ENCODE measurements at regions not wholly inside any gene's neighbourhood (a gene's known extent, or its start where the extent isn't known, plus 50 kb on each side); places are given as distances from the start of the nearest gene placed in this dataset.
A peak's percentile ranks its signal among the peaks of the same experiment; 100 is the strongest.
"Not testable (repeated sequence)": the region's sequence is repeated elsewhere in the genome, so short reads cannot be mapped to it uniquely, and the experiment has no call there.

DNA sequence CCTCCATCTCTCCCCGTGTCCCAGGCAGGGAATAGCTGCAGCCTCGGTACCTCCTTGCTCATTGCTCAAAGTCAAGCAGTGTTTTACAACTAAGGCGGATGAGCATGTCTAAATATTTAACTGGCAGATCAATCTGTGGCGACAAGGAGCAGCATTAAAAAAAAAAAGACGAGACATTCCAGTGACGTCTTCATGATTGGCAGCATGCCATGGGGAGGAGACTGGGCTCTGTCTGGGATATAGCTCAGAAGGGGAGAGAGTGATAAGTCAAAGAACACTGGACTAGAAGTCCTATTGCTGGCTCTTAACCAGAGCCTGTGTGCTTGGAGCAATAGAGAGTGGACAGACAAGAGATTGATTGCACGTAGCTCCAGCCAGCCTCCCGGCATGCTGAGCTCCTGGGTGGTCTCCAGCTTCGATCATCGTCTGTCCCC lies 287.5 kb upstream of the PODXL start:
- no peak for DNase-seq

- DNase-seq = no peak
These were observed 283.7 kb upstream of the PODXL start for GRCh38 chr7:131839967-131840690.

DNA sequence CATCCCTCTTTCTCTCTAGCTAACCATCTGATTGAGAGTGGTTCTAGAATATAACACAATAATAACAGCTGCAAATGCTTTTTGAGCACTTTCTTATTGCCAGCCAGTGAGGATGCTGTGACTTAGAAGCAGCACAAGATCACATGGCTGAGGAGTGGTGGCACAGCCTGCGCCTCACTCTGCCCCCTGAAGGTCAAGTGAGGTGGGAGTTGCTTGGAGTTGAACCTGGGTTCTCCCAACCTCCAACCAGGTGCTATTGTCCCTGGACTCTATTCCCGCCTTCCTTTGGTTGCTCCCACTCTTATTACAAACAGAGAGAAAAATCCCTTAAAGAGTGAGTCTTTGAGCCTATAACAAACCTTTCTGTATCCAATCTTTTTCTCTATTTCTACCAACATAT lies 280.3 kb upstream of the PODXL start:
- DNase-seq = no peak

DNA sequence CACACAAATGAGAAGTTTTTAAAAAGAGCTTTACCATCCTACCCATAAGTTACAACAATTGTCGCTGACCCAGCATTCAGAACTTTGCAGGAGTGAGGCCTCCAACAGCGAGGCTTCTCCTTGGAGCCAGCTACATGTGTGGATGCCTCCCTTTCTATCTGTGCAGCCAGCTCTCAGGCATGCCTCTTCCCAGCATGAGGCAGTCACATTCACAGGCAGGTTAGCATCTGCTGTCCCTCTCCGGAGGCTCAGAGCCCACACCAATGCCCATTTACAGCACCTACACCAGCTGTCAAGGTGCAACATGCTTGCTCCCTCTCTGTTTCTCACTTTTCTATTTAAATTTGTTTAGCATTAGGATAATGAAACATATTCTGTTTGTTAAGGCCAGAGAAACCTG lies 278.7 kb upstream of the PODXL start:
- no peak for DNase-seq

DNA sequence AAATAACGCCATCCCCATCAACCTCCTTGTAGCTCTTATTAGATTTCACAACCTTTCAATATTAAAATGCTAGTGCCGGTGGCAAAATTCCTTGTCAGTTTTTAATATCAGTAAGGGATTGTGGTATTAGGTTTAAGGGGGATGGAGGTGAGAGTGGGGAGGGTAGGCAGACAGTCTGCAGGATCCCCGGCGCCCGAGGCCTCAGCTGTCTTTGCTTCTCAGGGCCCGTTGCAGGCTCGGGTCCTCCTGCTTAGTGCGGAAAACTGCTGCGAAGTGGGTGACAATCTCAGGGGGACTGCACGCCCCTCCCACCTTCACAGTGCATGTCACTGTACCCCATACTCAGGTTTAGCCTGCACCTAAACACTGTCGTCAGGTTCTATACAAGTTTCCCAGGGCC lies 274.3 kb upstream of the PODXL start:
- no peak for DNase-seq

GRCh38 chr7:131829947-131830558 lies 273.6 kb upstream of the PODXL start:
- DNase-seq = no peak

DNA sequence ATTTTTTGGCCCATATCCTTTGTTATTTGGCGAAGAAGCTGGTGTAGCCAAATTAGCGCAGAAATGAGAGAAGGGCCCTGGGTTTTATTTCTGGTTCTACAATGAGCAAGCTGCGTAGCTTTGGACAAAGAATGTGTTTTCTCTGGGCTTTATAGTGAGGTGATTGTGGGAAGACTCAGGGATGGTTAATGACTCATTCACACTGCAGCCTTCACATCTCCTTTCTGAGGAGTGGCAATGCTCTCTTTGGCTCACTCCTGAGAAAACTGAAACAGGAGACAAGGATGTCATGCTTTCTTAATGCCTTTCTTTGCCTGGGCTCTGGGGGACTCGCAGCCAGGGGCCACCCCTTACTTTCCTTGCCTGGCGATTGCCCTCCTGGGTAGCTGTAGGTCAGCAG lies 271.0 kb upstream of the PODXL start:
- no peak for DNase-seq

GRCh38 chr7:131826960-131827359 lies 270.5 kb upstream of the PODXL start:
- DNase-seq = no peak

DNA sequence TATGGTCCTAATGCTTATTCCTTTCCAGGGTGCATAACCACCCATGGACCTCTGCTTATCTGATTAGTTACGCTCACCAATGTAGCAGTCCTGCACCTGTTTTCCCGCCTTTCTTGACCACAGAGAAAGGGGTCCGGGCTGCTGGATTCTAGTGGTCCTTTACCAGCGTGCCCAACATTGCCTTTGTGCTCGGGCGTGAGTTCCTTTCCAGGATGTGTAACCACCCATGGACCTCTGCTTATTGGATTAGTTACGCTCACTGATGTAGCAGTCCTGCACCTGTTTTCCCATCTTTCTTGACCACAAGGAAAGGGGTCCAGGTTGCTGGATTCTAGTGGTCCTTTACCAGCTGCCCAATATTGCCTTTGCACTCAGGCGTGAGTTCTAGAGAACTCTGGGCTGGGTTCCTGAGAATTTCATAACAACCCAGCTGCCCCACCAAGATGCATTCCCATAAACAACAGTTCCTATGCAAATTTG lies 267.6 kb upstream of the PODXL start:
- not testable (repeated sequence) for DNase-seq

GRCh38 chr7:131819891-131820290 lies 263.5 kb upstream of the PODXL start:
- DNase-seq = no peak

- no peak for DNase-seq
These were observed 260.1 kb upstream of the PODXL start for GRCh38 chr7:131816391-131817007.

- DNase-seq = no peak
These were observed 252.3 kb upstream of the PODXL start for GRCh38 chr7:131808736-131809135.

DNA sequence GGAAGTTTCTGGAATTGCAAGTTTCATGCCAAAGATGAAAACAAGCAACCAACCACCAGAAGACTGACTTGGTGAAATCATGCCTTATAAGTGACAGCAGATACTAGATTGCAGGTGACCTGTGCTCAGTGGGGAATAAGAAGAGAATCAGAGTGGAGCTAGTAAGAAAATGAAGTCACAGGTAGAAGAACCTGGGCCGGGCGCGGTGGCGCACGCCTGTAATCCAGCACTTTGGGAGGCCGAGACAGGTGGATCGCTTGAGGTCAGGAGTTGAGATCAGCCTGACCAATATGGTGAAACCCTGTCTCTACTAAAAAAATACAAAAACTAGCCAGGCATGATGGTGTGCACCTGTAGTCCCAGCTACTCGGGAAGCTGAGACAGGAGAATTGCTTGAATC lies 251.7 kb upstream of the PODXL start:
- not testable (repeated sequence) for DNase-seq

- DNase-seq = no peak
These were observed 247.4 kb upstream of the PODXL start for GRCh38 chr7:131803816-131804215.

DNA sequence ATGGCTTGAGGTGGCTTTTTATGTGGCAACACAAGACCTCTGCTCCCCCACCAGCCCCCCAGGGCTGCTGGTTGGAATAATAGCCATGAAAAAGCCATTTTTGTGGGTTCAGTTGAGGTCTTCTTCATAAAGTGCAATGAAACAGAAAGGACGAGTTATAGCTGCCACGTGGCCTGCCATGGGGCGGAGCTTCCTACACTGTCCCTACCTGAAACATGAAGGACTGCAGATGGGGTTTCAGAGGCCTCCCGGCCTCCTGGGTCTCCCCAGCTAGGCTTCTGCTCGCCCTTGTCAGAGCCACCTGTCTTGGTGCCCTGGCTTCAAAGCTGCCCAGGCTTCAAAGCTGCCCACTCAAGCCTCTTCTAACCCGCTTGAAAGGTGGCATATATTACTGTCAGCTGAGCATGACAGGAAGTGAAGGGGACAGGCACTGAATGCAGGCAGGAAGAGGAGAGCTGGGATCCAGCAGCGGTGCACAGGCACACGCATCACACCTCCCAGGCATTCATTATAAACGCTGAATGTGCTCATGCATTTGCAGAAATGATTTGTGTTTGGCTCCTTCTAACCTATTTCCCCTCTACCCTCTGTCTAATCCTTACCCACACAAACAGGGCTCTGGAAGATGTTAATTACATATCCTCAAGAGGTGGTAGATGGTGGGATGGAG lies 245.9 kb upstream of the PODXL start:
- no peak for DNase-seq

- no peak for DNase-seq
These were observed 244.1 kb upstream of the PODXL start for GRCh38 chr7:131800531-131800930.

- no peak for DNase-seq
These were observed 243.6 kb upstream of the PODXL start for GRCh38 chr7:131800008-131800407.

DNA sequence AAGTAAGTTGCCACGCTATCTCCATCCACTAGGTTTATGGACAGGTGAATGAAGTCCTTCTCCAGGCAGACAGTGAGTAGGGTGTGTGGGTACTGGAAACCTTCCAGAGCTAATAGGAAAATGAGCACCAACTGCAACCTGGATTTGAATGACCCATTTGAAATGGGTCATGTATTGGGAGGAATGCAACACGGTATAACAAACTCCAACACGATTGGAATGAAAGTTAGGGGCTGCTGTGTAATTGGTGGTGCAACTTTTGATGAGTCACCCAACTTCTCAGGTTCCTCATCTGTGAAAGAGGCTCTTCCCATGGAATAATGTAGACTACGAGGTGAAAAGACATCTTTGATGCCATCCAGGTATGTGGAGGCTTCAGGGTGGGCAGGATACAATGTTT lies 241.4 kb upstream of the PODXL start:
- DNase-seq = no peak

- DNase-seq = no peak
These were observed 239.0 kb upstream of the PODXL start for GRCh38 chr7:131795400-131795799.

DNA sequence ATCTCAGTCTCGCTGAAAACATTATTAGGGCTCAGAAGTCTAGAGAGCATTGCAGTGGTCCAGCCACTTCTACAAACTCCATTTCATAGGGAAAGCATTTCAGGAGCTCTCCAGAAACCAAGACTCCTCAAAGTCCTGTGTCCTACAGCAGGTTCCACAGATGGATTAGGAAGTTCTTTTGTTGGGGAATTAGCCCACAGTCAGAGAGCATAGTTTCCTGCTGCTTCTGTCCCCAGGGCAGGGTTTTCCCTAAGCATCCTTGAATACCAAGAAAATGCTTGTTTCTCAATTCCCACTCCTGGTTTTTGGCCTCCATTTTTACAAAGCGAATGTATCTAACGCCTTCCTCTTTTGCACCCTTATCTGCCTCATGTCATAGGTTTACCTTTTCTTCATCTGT lies 235.9 kb upstream of the PODXL start:
- no peak for DNase-seq

DNA sequence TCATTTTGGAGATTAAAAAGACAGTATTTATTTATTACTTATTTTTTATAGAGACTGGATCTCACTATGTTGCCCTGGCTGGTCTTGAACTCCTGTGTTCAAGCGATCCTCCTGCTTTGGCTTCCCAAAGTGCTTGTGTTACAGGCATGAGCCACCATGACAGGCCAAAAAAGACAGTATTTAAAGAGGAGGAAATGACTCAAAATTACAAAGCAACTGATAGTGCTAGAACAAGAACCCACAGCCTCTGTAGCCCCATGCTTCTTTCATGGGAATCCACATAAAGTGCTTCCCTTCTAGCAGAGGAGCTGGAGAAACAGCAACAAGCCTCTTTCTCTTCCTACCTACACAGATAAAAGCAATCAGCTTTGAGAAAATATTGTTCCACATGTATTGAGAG lies 230.7 kb upstream of the PODXL start:
- DNase-seq = no peak

DNA sequence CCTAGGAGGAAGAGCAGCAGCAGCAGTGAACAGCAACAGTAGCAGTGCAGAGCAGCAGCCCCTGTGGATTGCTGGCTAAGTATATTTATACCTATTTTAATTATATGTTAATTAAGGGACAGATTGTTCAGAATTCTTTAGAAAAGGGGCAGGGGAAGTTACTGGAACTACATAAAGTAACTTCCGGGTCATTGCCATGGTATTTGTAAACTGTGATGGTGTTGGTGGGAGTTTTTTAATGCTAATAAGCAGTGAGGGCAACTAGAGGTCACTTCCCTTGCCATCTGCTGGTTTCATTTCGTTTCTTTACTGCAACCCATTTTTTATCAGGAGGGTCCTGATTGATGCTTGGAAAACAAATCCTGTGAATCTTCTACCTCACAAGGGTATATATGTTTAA lies 229.8 kb upstream of the PODXL start:
- peak; percentile 27 for DNase-seq

DNA sequence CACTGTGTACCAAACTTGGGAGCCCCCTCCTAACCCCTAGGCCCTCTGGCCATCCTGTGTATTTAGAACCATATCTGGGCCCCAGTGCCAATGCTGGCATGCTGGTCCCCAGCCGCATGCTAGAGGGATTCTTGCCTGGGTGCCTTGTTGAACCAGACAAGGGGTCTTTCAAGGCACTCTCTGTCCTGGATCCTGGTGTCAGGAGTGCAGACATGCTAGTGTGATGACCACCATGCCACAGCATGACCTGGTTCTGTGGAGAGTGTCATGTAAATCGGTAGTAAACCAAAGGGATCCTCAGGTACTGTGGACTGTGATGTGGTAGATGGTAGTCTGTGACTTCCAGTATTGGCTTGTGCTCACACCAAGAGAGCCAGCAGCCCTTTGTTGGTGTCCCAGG lies 222.2 kb upstream of the PODXL start:
- no peak for DNase-seq

All from RPMI8226 (cell line).